SK-MEL-5 (cell line): ENCODE measurements at regions not wholly inside any gene's neighbourhood (a gene's known extent, or its start where the extent isn't known, plus 50 kb on each side); places are given as distances from the start of the nearest gene placed in this dataset.

ENCODE experiments used
- DNase-seq: peaks from one replicate; pipeline ENCODE4 v3.0.0-alpha.2; 2016; ENCODE audit warnings: low read depth, low spot score
- in situ Hi-C: cut with HindIII; loops from 2 replicates; pipeline ENCODE4 v1.10.0; 2016; ENCODE audit warnings: low sequenced_read_pairs, high pct_unique_total_duplicates, low pct_unique_long_range_greater_than_20kb

GRCh38 chr2:12151716-12152115 lies 405.3 kb downstream of the LPIN1 start:
- in situ Hi-C loops, result loop anchor here (25.0 kb wide), 1 partner anchor 289 kb away; no protein-coding TSS in a partner anchor
- no peak for DNase-seq

- in situ Hi-C loops, result loop anchor here (25.0 kb wide), 1 partner anchor 291 kb away; no protein-coding TSS in a partner anchor
Observed at GRCh38 chr2:12152888-12153287, 406.5 kb downstream of the LPIN1 start.

GRCh38 chr2:12155303-12156051 lies 409.0 kb downstream of the LPIN1 start:
- in situ Hi-C loops, result loop anchor here (25.0 kb wide), 1 partner anchor 293 kb away; no protein-coding TSS in a partner anchor
- peak; percentile 75 for DNase-seq

More at GRCh38 chr2:12152888-12153287, 406.5 kb downstream of the LPIN1 start:
- no peak for DNase-seq

GRCh38 chr2:12156349-12156748 lies 409.9 kb downstream of the LPIN1 start:
- no peak for DNase-seq
- in situ Hi-C loops, result loop anchor here (25.0 kb wide), 1 partner anchor 294 kb away; no protein-coding TSS in a partner anchor

- no peak for DNase-seq
- in situ Hi-C loops, result loop anchor here (25.0 kb wide), 1 partner anchor 299 kb away; no protein-coding TSS in a partner anchor
Observed at GRCh38 chr2:12161085-12161484, 414.7 kb downstream of the LPIN1 start.

- in situ Hi-C loops, result loop anchor here (25.0 kb wide), 1 partner anchor 300 kb away; no protein-coding TSS in a partner anchor
- DNase-seq, result no peak
Observed at GRCh38 chr2:12162269-12163247, 416.1 kb downstream of the LPIN1 start.

- DNase-seq, result no peak
- in situ Hi-C loops, result loop anchor here (25.0 kb wide), 1 partner anchor 302 kb away; no protein-coding TSS in a partner anchor
Observed at GRCh38 chr2:12163866-12164265, 417.4 kb downstream of the LPIN1 start.

GRCh38 chr2:12164689-12165088 lies 418.3 kb downstream of the LPIN1 start:
- in situ Hi-C loops, result loop anchor here (25.0 kb wide), 1 partner anchor 302 kb away; no protein-coding TSS in a partner anchor
- no peak for DNase-seq

- DNase-seq, result peak; percentile 97
- in situ Hi-C loops, result loop anchor here (25.0 kb wide), 1 partner anchor 305 kb away; no protein-coding TSS in a partner anchor
Observed at GRCh38 chr2:12167525-12168317, 421.3 kb downstream of the LPIN1 start.

GRCh38 chr2:12168354-12168753 lies 421.9 kb downstream of the LPIN1 start:
- DNase-seq, result peak; percentile 62
- in situ Hi-C loops, result loop anchor here (25.0 kb wide), 1 partner anchor 306 kb away; no protein-coding TSS in a partner anchor

- in situ Hi-C loops, result loop anchor here (25.0 kb wide), 1 partner anchor 307 kb away; no protein-coding TSS in a partner anchor
- peak; percentile 99 for DNase-seq
Observed at GRCh38 chr2:12168791-12169388, 422.5 kb downstream of the LPIN1 start.

GRCh38 chr2:12169721-12170120 lies 423.3 kb downstream of the LPIN1 start:
- DNase-seq, result peak; percentile 100
- in situ Hi-C loops, result loop anchor here (25.0 kb wide), 1 partner anchor 307 kb away; no protein-coding TSS in a partner anchor

- DNase-seq, result no peak
- in situ Hi-C loops, result loop anchor here (25.0 kb wide), 1 partner anchor 308 kb away; no protein-coding TSS in a partner anchor
Observed at GRCh38 chr2:12170121-12170520, 423.7 kb downstream of the LPIN1 start.

GRCh38 chr2:12173271-12173942 lies 427.0 kb downstream of the LPIN1 start:
- in situ Hi-C loops, result loop anchor here (25.0 kb wide), 1 partner anchor 311 kb away; no protein-coding TSS in a partner anchor

GRCh38 chr2:12173943-12174340 lies 427.5 kb downstream of the LPIN1 start:
- DNase-seq, result no peak
- in situ Hi-C loops, result loop anchor here (25.0 kb wide), 1 partner anchor 312 kb away; no protein-coding TSS in a partner anchor

More at GRCh38 chr2:12173271-12173942, 427.0 kb downstream of the LPIN1 start:
- DNase-seq, result peak; percentile 36

GRCh38 chr2:12175323-12175722 lies 428.9 kb downstream of the LPIN1 start:
- in situ Hi-C loops, result no loop called here
- DNase-seq, result no peak
